Astrocyte (in vitro differentiated cells and primary cell): ENCODE measurements at regions not wholly inside any gene's neighbourhood (a gene's known extent, or its start where the extent isn't known, plus 50 kb on each side); places are given as distances from the start of the nearest gene placed in this dataset.

Experiments
- DNase-seq: peaks from one replicate; pipeline ENCODE4 v3.0.0-alpha.2; 2010; ENCODE audit warnings: low read depth
- FAIRE-seq: peaks from 2 replicates; lab custom pipeline; 2011; peaks lifted over from hg19 to GRCh38; lab: Jason Lieb, UNC
- H2AFZ ChIP-seq: 2 replicates; pipeline ENCODE4 v1.6.0; 2012; ENCODE audit warnings: low read depth, low read length, inconsistent platforms
- H3K27ac ChIP-seq: 2 replicates; pipeline ENCODE4 v1.5.1; 2011; ENCODE audit warnings: low read depth, low read length, inconsistent platforms
- H3K27me3 ChIP-seq: 2 replicates; pipeline ENCODE4 v1.6.0; 2011; ENCODE audit warnings: low read length, inconsistent platforms; ENCODE audit not compliant: insufficient read depth
- H3K36me3 ChIP-seq: 2 replicates; pipeline ENCODE4 v1.5.1; 2011; ENCODE audit warnings: low read length, inconsistent platforms; ENCODE audit not compliant: insufficient read depth
- H3K4me1 ChIP-seq: 2 replicates; pipeline ENCODE4 v1.5.1; 2011; ENCODE audit warnings: low read length, inconsistent platforms; ENCODE audit not compliant: insufficient read depth
- H3K4me2 ChIP-seq: 2 replicates; pipeline ENCODE4 v1.6.0; 2012; ENCODE audit warnings: low read length, inconsistent platforms
- H3K4me3 ChIP-seq: 2 replicates; pipeline ENCODE4 v1.5.1; 2011; ENCODE audit warnings: low read depth, mild to moderate bottlenecking, low read length, inconsistent platforms; ENCODE audit not compliant: insufficient read depth
- H3K79me2 ChIP-seq: 2 replicates; pipeline ENCODE4 v1.6.0; 2012; ENCODE audit warnings: mild to moderate bottlenecking, low read length, inconsistent platforms; ENCODE audit not compliant: insufficient read depth
- H3K9ac ChIP-seq: 2 replicates; pipeline ENCODE4 v1.6.0; 2012; ENCODE audit warnings: mild to moderate bottlenecking, low read length, inconsistent platforms
- H3K9me3 ChIP-seq: 2 replicates; pipeline ENCODE4 v1.5.1; 2012; ENCODE audit warnings: low read depth, mild to moderate bottlenecking, low read length, inconsistent platforms; ENCODE audit not compliant: insufficient read depth
- H4K20me1 ChIP-seq: 2 replicates; pipeline ENCODE4 v1.6.0; 2012; ENCODE audit warnings: low read length, inconsistent platforms; ENCODE audit not compliant: insufficient read depth
- H3K27ac Mint-ChIP-seq: one replicate; pipeline ENCODE4 v1.8.0; 2021; ENCODE audit warnings: mild to moderate bottlenecking, mixed read lengths; ENCODE audit not compliant: unreplicated experiment
- H3K27me3 Mint-ChIP-seq: one replicate; pipeline ENCODE4 v1.8.0; 2021; ENCODE audit warnings: low read depth, mixed read lengths; ENCODE audit not compliant: unreplicated experiment
- H3K36me3 Mint-ChIP-seq: one replicate; pipeline ENCODE4 v1.8.0; 2021; ENCODE audit warnings: low read depth, mixed read lengths; ENCODE audit not compliant: unreplicated experiment
- H3K4me1 Mint-ChIP-seq: one replicate; pipeline ENCODE4 v1.8.0; 2021; ENCODE audit warnings: low read depth, mixed read lengths; ENCODE audit not compliant: unreplicated experiment
- H3K4me3 Mint-ChIP-seq: one replicate; pipeline ENCODE4 v1.8.0; 2021; ENCODE audit warnings: mild to moderate bottlenecking, moderate library complexity, mixed read lengths; ENCODE audit not compliant: unreplicated experiment
- H3K9me3 Mint-ChIP-seq: one replicate; pipeline ENCODE4 v1.8.0; 2021; ENCODE audit warnings: mild to moderate bottlenecking, mixed read lengths; ENCODE audit not compliant: unreplicated experiment
- EZH2 ChIP-seq: IDR thresholded peaks from 2 replicates; pipeline ENCODE4 v1.6.1; 2012; ENCODE audit warnings: mild to moderate bottlenecking, low read length, inconsistent platforms; ENCODE audit not compliant: insufficient read depth
- TF ChIP-seq, protein P1 (sequence below): IDR thresholded peaks from 2 replicates; pipeline ENCODE4 v1.5.1; 2011; ENCODE audit warnings: low read depth, mild to moderate bottlenecking, inconsistent platforms, low read length, moderate library complexity; ENCODE audit not compliant: insufficient read depth

DNA sequence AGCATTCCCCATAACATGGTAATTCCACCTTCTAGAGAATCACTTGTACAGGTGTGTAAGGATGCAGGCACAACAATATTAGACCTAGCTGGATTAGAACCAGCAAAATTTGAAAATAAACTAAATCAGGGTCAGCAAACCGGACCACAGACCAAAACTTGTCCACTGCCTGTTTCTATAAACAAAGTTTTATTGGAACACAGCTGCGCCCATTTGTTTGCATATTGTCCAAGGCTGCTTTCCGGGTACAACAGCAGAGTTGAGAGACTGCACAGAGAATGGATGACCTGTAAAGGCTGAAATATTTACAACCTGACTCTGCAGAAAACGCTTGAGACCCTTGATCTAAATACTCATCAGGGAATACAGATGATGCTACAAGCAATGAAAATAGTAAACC is 73.6 kb upstream of the SLC45A1 start:
- no peaks in the 10 kb centered on the region for H3K27me3 ChIP-seq
- FAIRE-seq (no peak), DNase-seq (no peak)
- H3K4me3 ChIP-seq = no peak overlapping the region
- H3K36me3 ChIP-seq = no peaks in the 10 kb centered on the region
- no peak overlapping the region for H3K9ac ChIP-seq
- peaks cover 3% of the 10 kb centered on the region for H3K4me1 ChIP-seq
- H2AFZ ChIP-seq = no peak overlapping the region
- H3K36me3 Mint-ChIP-seq = no peaks in the 10 kb centered on the region
- peaks cover 7% of the 10 kb centered on the region for H3K4me1 Mint-ChIP-seq
- no peak overlapping the region for H3K4me2 ChIP-seq
- no peaks in the 10 kb centered on the region for H4K20me1 ChIP-seq
- no peak overlapping the region for H3K27ac ChIP-seq
- H3K4me3 Mint-ChIP-seq = no peak overlapping the region
- H3K9me3 ChIP-seq = no peaks in the 10 kb centered on the region
- no peaks in the 10 kb centered on the region for H3K79me2 ChIP-seq
- no peak overlapping the region for H3K27ac Mint-ChIP-seq
- TF ChIP-seq, protein P1, sequence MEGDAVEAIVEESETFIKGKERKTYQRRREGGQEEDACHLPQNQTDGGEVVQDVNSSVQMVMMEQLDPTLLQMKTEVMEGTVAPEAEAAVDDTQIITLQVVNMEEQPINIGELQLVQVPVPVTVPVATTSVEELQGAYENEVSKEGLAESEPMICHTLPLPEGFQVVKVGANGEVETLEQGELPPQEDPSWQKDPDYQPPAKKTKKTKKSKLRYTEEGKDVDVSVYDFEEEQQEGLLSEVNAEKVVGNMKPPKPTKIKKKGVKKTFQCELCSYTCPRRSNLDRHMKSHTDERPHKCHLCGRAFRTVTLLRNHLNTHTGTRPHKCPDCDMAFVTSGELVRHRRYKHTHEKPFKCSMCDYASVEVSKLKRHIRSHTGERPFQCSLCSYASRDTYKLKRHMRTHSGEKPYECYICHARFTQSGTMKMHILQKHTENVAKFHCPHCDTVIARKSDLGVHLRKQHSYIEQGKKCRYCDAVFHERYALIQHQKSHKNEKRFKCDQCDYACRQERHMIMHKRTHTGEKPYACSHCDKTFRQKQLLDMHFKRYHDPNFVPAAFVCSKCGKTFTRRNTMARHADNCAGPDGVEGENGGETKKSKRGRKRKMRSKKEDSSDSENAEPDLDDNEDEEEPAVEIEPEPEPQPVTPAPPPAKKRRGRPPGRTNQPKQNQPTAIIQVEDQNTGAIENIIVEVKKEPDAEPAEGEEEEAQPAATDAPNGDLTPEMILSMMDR = no peak
- no peak for TF ChIP-seq EZH2
- no peaks in the 10 kb centered on the region for H3K27me3 Mint-ChIP-seq
- no peaks in the 10 kb centered on the region for H3K9me3 Mint-ChIP-seq

GRCh38 chr1:8242498-8242897 is 75.4 kb upstream of the SLC45A1 start:
- no peaks in the 10 kb centered on the region for H4K20me1 ChIP-seq
- no peak for FAIRE-seq
- no peak overlapping the region for H3K27ac ChIP-seq
- H3K36me3 Mint-ChIP-seq = no peaks in the 10 kb centered on the region
- no peak overlapping the region for H3K4me2 ChIP-seq
- H3K79me2 ChIP-seq = no peaks in the 10 kb centered on the region
- H3K9ac ChIP-seq = no peak overlapping the region
- no peak overlapping the region for H3K27ac Mint-ChIP-seq
- no peaks in the 10 kb centered on the region for H3K9me3 ChIP-seq
- no peak for DNase-seq
- H3K4me3 ChIP-seq = no peak overlapping the region
- H3K27me3 ChIP-seq = no peaks in the 10 kb centered on the region
- H3K36me3 ChIP-seq = no peaks in the 10 kb centered on the region
- H3K4me1 Mint-ChIP-seq = peaks cover 17% of the 10 kb centered on the region
- H3K4me1 ChIP-seq = peaks cover 16% of the 10 kb centered on the region
- H3K9me3 Mint-ChIP-seq = no peaks in the 10 kb centered on the region
- H2AFZ ChIP-seq = no peak overlapping the region
- no peak overlapping the region for H3K4me3 Mint-ChIP-seq
- no peak for TF ChIP-seq EZH2
- TF ChIP-seq, protein P1 = no peak
- H3K27me3 Mint-ChIP-seq = no peaks in the 10 kb centered on the region

DNA sequence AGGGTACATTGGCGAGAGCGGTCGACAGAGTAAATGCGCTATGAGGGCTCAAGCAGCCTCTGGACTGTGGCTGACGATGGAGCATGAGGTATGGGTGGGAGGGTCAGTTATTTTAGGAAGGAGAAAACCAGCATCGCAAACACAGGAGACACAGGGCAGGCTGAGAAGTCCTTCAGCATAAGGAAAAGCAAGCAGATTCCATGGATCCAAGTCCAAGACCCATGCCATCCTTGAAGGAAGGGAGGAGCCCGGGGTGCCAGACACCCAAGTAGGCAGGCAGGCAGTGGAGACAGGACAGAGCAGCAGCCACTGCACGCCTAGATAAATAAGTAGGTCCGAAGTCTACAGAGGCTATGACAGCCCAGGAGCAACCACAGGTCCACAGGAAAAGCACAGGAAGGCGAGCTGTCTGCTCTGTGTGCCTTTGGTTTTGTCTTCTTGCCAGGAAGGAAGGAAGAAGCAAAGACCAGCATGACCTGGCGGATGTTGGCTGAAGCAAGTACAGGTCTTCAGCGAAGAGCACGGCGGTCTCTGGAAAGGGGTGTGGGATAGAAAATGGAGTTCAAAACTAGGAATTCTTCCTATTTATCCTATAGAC is 76.4 kb upstream of the SLC45A1 start:
- FAIRE-seq (no peak), DNase-seq (no peak)
- Histone ChIP-seq H3K27ac (no peak overlapping the region), H3K9ac (no peak overlapping the region), H3K4me3 (no peak overlapping the region), H3K4me1 (peaks cover 16% of the 10 kb centered on the region), H3K79me2 (no peaks in the 10 kb centered on the region), H3K4me2 (no peak overlapping the region), H2AFZ (no peak overlapping the region), H3K9me3 (no peaks in the 10 kb centered on the region), H3K36me3 (no peaks in the 10 kb centered on the region), H3K27me3 (no peaks in the 10 kb centered on the region), H4K20me1 (no peaks in the 10 kb centered on the region)
- H3K27ac Mint-ChIP-seq = no peak overlapping the region
- peaks cover 17% of the 10 kb centered on the region for H3K4me1 Mint-ChIP-seq
- H3K4me3 Mint-ChIP-seq = no peak overlapping the region
- no peaks in the 10 kb centered on the region for H3K9me3 Mint-ChIP-seq
- no peaks in the 10 kb centered on the region for H3K36me3 Mint-ChIP-seq
- TF ChIP-seq, protein P1 = no peak
- TF ChIP-seq EZH2 = no peak
- no peaks in the 10 kb centered on the region for H3K27me3 Mint-ChIP-seq
